Middle frontal gyrus (tissue), 1 donor: ENCODE measurements at regions not wholly inside any gene's neighbourhood (a gene's known extent, or its start where the extent isn't known, plus 50 kb on each side); places are given as distances from the start of the nearest gene placed in this dataset.

Source experiments
- DNase-seq: peaks from one replicate; pipeline ENCODE4 v3.0.0-alpha.2; 2015; ENCODE audit warnings: low spot score; ENCODE audit errors: extremely low spot score

- no peak for DNase-seq
These were observed 422.5 kb upstream of the MARCKS start for GRCh38 chr6:113434641-113435040.

DNA sequence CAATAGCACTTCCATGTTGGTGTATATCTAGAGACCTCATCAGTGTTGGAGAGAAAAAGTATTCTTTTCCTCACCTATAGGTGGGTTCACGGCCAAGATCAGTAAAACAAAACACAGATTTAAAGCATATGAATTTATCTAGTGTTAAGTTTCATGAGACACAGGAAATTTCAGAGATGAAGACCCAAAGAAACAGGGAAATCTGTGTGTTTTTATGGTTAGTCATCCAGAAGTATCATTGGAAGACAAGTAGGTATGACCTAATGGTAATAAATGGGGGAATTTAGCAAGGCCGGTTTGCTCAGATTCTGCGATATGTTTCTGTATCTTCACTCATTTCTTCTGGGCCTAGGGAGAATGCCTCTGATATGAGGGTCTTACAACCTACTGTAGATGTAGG is 419.6 kb upstream of the MARCKS start:
- no peak for DNase-seq

DNA sequence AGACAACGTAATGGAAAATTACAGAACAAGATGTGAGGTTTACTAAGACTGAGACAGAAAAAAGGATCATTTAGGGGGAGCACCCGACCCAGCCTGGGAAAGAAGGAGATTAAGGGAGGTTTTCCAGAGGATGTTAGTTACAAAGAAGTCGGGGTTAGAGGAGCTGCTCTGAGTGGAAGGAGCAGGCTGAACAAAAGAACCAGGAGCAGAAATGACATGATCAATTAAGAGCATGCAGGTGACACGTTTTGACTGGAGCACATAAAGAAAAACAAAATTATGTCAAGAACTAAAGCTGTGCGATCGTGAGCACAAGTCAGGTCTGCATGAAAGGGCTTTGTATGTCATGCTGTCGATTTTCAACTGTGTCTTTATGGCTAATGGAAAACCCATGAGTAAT is 417.3 kb upstream of the MARCKS start:
- DNase-seq, result no peak

DNA sequence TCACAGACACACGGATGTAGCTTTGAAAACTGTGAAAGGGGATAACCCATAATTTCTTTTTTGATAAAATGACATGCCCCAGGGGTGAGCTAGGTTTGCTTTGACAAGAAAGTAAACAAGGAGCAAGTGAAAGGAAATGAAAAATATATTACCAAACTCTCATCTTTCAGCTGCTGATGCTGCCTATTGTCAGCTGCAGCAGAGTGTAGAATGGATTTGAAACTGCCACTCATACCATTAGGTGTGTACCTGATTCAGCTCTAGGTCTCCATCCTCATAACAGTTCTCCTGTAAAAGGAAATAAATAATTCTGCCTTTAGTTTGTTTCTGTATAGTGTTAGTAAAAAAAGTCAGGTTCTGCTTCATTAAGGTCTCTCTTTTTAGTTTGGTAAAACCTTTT is 415.1 kb upstream of the MARCKS start:
- no peak for DNase-seq

- DNase-seq, result no peak
These were observed 411.9 kb upstream of the MARCKS start for GRCh38 chr6:113445201-113445600.

GRCh38 chr6:113447088-113447831 is 409.9 kb upstream of the MARCKS start:
- no peak for DNase-seq

DNA sequence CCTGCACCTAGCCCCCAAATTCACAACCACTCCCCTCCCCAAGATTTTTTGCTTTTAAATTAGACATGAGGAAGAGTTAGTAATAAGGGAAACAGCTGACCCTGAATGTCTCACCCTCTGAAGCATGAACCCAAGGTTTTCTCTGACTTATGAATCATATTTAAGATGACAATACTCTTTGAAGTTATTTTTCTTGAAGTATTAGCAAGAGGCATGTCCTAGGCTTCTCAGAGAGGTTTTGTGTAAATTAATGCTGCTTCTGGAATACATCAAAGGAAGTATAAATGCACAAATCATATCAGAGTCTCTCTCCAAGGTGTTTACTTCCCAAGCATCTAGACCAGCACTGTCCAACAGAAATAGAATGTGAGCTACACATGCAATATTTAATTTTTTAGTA is 408.1 kb upstream of the MARCKS start:
- DNase-seq, result no peak

- no peak for DNase-seq
These were observed 407.1 kb upstream of the MARCKS start for GRCh38 chr6:113450061-113450465.

DNA sequence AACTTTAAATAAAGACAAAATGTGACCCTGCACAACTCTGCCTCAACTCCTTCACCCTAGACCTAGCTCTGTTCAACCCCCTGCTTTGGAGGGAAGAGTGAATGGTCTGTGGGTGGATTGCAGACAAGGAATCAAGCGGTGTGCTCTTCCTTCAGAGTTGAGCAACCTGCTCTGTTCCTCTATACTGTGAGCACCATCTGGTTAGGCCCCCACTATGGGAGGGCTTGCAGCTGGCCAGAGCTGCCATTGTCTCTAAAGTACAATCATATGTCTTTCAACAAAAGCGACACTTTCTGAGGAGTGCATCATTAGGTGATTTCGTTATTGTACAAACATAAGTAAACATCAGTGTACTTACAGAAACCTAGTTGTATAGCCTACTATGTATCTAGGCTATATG is 406.1 kb upstream of the MARCKS start:
- no peak for DNase-seq

DNA sequence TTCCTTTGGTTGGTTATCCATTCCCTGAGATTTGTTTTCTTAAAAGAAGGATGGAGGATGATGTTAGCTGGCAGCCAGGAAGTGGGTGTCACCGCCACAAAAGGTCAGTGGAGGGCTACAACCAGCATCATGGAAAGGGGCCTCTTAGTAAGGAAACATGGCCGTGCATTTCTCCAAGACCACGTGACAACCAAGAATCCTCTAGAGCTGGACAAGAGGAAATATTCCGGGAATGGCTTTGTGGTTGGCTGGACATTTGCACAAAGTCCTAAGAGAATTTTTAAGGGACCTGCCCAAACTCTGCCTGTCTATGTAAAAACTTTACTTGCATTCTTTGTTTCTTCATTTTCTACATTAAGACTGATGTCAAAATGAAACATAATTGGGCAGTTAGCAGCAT is 399.9 kb upstream of the MARCKS start:
- DNase-seq, result no peak

DNA sequence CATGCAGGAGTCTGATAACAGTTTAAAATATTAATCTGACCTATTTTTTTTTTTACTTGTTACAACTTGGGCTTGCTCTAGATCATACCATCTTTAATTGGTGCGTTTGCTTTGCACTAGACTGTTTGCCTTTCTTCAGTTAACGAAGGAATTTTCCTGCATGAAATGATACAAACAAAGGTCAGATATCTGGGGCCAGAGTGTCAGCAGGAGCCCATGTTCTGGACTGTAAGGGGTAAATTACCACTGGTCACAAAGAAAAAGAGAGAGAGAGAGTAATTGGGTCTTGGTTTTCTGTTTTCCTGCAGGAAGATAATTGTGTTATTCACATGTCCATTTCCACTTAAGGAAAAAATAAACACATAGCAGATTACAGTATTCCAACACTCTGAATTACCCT is 399.4 kb upstream of the MARCKS start:
- no peak for DNase-seq

GRCh38 chr6:113458368-113459010 is 398.7 kb upstream of the MARCKS start:
- no peak for DNase-seq

DNA sequence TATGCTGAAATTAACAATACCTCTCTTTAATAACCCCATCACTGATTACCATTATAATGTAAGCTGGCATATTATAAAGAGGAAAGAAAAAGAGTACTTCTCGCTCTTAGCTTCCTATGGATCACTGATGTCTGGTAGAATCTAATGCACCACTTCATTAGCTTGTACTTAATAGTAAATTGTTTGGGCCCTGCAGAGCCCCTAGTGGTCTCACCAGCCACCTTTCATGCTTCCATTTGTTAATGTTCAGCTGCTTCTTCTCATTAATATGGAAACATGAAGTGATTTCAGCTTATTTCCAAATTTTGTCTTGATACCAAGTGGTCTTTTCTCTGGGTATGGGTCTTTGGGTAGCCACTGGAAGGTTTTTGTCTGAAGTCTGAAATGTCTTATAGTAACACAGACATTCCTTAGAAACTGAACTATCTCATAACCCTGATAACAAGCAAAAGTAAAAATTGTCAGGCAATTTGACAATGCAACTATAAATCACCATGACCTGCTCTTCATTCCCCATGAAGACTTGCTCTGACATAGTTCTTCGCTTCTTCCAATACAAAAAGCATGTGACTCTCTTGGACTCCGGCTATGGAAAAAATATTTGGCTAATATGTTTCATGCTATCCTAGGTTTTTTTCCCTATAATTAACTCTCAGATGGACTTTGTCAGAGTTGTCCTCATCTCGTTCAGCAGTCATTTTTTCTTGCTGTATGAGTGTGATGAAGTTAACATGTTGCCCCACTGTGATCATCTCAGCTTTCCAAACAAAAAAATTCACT is 395.8 kb upstream of the MARCKS start:
- DNase-seq, result no peak

DNA sequence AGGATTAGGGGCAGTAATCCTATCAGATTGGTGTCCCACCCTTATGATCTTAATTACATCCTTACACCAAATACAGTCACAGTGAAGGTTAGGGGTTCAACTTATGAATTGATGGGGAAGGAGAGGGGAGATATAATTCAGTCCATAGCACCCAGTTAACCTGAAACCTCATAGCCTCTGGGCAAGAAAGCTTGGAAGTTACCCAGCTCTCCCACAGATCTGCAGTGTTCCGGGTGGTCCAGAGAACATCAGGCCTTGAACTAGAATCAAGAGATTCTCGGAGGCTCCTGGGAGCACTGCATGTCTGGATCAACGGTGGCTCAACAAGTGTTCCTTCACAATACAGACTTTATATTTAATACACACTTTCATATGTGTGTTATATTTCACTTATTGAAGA is 392.6 kb upstream of the MARCKS start:
- no peak for DNase-seq

- DNase-seq, result no peak
These were observed 392.2 kb upstream of the MARCKS start for GRCh38 chr6:113464960-113465359.

- no peak for DNase-seq
These were observed 390.6 kb upstream of the MARCKS start for GRCh38 chr6:113466526-113466925.

GRCh38 chr6:113475392-113475791 is 381.8 kb upstream of the MARCKS start:
- no peak for DNase-seq

- DNase-seq, result no peak
These were observed 380.0 kb upstream of the MARCKS start for GRCh38 chr6:113476937-113477839.

DNA sequence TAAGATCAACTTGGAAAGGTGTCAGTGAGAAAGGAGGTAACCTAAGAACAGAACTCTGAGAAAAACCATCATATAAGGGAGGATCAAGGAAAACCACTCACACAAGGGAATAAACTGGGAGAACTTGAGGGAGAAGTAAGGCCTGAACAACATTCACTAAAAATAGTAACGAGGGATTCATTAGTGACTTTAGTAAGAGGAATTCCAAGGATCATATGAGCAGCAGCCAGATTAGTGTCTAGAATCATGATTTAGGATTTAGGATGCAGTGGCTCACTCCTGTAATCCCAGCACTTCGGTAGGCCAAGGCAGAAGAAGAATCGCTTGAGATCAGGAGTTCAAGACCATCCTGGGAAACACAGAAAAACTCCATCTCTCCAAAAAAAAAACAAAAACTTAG is 376.5 kb upstream of the MARCKS start:
- no peak for DNase-seq

GRCh38 chr6:113481458-113481857 is 375.7 kb upstream of the MARCKS start:
- DNase-seq, result no peak

DNA sequence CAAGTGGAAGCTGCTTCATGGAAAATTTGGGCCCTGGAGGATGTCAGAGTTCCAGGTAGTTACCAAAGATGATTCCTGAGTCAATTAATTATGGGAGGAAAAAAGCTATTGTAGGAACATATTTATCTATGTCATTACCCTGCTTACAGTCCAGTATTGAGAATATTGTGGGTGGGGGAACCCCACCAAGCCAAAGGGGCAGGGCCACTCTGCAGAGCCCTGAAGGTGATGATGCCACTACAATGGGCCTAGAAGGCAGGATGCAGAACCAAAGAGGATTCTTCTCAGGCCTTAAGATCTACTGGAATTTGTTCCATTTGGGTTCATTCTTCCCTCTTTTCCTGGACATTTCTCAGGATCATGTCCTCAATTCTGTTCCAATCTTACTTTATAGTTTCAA is 375.2 kb upstream of the MARCKS start:
- no peak for DNase-seq
